GM23248 (cell line): ENCODE measurements at regions not wholly inside any gene's neighbourhood (a gene's known extent, or its start where the extent isn't known, plus 50 kb on each side); places are given as distances from the start of the nearest gene placed in this dataset.

ENCODE experiments used
- EZH2 ChIP-seq: fragments of 200-600 bp; sonication (generic); IDR thresholded peaks from 2 replicates; pipeline ENCODE4 v1.6.1; 2018; ENCODE audit warnings: antibody characterized with exemption, mild to moderate bottlenecking; ENCODE audit not compliant: insufficient read depth, poor library complexity, severe bottlenecking
- EZH2phosphoT487 ChIP-seq: fragments of 200-600 bp; sonication (generic); IDR thresholded peaks from 2 replicates; pipeline ENCODE4 v1.6.1; 2018; ENCODE audit warnings: antibody characterized with exemption, moderate library complexity, mild to moderate bottlenecking, low read depth; ENCODE audit not compliant: insufficient read depth

GRCh38 chr1:234782791-234783190 lies 172.8 kb upstream of the IRF2BP2 start:
- TF ChIP-seq EZH2 = no peak
- no peak for TF ChIP-seq EZH2phosphoT487
